Putamen (tissue), 1 donor: ENCODE measurements at regions not wholly inside any gene's neighbourhood (a gene's known extent, or its start where the extent isn't known, plus 50 kb on each side); places are given as distances from the start of the nearest gene placed in this dataset.
A peak's percentile ranks its signal among the peaks of the same experiment; 100 is the strongest.

Experiments used
- DNase-seq: peaks from one replicate; pipeline ENCODE4 v3.0.0-alpha.2; 2016; ENCODE audit warnings: low spot score

DNA sequence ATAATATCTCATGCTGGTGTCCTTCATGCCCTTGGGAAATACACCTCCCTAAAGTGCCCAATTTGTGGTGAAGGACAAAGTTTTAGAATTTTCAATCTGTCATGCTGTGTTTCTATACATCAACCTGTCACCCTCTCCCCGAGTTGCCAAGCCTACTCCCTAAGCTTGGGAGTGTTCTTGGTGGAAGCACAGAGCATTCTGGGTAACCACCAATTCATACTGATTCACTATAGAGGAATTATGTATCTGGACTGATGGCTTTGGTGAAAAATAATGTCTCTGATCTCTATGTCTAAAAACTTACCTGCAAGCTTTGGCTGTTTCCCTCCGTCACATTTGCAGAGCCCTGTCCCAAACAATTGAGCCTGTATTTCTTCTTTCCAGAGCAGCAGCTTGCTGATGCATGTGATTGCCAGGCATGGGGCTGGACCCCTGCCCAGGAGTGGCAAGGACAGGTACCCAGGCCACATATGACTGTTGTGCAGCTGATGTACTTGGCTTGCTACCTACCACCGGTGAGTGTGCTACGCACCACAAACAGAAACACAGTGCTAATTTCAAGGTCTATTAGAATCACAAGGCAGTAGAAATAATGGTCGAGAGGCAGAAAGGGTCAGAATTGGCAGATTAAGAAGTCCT is 202.8 kb upstream of the CITED2 start:
- DNase-seq = no peak

DNA sequence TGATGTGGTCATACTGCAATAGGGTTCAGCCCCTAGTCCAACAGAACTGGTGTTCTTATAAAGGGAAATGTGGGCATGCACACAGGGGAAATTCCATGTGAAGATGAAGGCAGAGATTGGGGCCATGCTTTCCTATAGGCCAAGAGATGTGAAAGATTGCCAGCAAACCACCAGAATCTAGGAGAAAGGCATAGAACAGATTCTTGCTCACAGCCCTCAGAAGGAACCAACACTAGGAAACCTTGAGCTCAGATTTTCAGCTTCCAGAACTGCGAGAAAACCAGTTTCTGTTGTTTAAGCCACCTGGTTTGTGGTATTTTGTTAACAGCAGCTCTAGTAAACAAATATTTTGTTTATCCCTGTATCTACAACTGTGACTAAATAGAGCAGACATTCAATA is 197.6 kb upstream of the CITED2 start:
- DNase-seq = no peak

DNA sequence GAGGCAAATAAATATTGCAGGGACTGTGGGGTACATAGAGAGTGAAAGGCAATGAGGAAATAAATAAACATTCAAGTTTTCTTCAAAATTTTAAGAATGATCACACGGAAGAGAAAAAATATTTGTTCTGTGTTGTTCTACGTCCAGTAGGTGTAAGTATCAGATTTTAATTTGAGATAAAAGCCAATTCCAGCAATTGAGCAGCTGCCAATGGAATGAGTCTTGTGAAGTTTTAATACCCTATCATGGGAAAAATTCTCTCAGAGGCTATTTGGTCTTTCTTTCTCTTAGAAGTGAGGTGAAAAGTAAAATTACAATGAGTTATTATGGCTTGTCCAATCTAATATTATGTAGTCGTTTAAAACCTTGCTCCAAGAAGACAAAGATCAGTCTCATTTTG is 195.7 kb upstream of the CITED2 start:
- no peak for DNase-seq

DNA sequence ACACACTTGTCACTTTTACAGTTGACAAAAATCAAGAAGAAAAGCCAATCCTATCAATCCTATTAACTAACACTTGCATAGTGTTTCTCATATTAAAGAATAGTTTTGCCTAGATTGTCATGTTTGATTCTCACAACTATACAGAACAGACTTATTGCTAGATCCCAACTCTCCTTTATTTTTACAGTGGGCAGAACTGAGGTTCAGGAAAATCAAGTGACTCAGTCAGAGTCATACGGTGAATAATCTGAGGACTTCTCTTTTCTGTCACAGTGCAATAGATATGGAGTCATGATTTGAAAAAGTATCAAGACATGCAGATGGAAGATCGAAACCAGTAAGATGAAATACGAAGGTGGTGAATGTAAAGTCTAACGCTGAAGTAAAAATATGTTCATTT is 195.1 kb upstream of the CITED2 start:
- DNase-seq = no peak

DNA sequence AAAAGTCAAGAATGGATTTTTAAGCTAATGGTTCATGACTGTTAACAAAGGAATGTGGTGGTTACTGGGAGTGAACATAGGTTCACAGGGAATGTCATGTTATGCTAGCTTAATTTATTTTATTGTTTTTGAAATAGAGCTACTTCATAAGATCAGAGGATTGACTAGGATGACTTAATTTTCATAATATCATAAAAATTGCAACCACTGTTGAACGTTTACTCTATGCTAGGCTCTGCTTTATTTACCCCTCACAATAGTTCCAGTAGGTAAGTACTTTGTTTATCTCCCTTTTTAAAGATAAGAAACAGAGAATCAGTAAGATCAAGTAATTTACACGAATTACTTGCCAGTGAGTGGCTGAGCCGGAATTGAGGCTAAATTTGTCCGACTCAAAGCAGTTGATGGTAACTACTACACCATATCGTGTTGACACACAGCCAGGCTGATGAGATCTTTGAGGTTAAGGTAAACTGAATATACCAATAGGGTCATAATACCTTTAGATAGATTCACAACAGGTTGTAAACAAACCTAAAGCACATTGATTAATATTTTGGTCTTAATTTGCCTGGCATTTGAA is 194.6 kb upstream of the CITED2 start:
- no peak for DNase-seq

DNA sequence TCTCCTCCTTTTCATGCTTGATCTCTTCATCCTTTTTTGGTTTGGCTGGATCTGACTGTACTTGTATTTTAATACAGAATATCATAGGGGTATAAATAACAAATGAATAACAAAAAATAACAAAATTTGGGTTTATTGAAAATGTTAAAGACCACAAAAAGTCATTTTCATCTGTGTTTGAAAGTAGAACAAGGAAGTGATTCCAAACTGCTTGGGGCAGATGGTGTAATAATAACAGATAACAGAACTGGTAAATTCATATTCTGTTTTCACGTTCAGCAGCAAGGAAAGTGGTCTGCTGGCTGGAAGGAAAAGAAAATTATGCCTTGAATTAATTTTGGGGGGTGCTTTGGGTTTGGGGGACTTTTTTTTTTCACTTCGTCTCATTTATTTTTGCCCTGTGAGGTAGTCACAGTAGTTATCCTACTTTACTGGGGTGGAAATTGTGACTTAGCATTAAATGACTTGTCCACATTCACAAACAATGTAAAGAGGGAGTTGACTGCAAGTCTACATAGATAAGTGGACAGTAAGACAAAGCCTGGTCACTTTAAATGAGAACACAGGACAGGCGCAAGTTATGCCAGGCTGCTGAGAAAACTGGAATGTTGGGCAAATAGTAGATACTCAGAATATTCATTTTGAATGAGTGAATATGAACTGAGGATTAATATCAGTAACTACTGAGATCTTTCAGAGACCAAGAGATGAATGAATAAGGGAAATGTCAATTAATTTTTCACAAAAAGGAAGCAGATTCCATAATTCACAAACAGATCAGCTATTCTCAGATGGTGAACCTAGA is 193.9 kb upstream of the CITED2 start:
- no peak for DNase-seq

DNA sequence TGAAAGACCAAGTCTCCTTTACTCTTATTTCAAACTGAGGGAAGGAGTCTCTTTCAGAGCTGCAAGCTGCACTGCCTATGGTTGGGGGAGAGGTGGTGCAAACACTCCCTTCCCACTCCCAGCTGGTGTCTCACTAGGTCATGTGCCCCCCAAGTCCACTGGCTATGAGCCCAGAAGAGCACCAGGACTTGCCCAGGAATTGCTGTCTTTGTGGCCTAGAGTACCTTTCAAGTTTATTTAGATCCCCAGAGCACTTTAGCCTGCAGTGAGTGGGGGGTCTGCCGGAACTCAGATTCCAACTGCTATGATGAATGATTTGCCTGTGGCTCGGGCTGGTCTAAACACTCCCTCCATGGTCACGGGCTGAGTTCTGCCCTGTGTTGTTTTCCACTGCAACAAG is 192.6 kb upstream of the CITED2 start:
- no peak for DNase-seq

DNA sequence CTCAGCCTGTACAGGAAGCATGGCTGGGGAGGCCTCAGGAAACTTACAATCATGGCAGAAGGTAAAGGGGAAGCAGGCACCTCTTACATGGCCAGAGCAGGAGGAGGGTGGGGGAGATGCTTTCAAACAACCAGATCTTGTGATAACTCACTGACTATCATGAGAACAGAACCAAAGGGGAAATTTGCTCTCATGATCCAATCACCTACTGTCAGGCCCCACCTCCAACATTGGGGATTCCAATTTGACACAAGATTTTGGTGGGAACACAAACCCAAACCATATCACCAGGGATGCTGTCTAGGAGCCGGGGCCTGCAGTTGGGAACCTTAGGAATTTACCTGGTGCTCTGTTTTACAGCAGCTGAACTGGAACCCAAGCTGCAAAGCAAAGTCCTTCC is 191.1 kb upstream of the CITED2 start:
- no peak for DNase-seq

DNA sequence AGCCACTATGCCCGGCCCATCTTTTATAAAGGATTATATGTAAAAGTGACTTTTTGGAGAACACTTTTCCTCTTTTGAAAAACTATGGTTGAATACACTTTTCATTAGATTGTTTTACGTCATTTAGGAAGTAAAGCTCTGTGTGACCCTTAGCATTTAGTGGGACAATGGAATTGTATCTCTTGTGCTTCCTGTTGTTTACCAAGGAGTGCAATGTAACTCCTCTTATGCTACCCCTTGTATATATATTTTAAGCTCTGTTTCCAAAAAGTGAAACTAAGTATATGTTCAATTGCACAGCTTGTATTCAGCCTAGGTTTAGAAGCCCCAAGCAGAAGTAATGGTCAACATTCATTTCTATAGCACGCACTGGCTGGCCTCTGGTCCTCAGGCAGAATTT is 183.1 kb upstream of the CITED2 start:
- DNase-seq = no peak

DNA sequence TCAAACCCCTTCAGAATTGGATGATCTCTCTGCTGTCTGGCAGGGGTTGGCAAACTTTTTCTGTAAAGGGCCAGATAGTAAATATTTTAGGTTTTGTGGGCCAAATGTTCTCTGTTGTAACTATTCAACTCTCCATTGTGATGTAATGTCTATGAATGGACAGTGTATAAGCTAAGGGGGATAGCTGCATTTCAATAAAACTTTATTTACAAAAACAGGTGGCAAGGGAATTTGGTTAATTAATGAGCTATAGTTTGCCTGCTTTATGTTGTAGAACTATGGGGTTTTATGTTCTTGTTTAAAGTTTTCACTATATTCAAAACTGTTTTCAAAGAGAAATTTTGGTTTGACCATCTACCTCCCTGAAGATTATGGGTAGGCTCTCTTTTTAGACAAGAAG is 182.1 kb upstream of the CITED2 start:
- no peak for DNase-seq

DNA sequence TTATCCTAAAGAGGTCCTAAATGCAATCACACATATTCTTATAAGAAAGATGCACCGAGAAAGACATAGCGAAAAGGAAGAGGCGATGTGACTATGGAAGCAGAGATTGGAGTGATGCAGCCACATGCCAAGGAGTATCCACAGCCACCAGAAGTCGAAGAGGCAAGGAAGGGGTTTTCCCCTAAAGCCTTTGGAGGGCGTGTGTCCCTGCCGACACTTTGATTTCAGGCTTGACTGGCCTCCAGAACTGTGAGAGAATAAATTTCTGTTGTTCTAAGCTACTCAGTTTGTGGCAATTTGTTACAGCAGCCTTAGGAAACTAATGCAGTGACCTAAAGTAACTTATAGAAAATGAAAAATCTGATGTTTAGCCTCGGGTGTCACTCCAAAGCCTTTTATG is 179.5 kb upstream of the CITED2 start:
- DNase-seq = no peak

DNA sequence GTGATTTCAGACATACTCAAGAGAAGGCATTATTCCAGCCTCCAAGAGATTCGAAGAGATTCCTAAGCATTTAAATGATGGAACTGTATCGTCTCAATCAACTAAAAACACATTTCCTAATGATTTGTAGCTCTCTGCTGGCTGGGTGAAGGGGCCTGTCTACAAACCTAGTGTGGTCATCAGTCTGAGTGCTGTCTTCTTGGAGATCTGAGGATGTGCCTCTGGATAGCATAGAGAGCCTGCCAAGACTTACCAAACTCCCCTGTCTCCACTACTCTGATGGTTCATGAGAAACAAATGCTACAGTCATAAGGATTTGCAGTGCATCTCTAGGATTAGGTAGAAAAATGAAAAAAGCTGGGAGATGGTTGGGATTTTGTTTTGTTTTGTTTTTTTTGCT is 176.9 kb upstream of the CITED2 start:
- no peak for DNase-seq

DNA sequence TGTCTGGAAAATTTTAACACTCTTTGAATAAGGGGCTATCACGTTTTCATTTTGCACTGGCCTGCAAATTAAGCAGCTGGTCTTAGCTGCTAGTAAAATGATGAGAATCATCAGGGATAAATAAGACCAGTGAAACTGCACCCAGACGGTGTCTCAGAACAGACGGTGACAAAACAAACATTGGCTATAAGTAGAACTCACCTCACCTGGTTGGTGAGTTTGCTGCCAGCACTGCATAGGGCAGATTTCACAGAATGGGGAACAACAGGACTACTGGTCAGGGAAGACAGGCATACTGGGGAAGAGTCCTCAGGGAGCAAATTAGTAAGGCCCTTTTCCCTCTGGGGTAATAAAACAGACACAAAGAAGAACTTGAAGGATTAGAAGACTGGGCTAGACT is 175.9 kb upstream of the CITED2 start:
- DNase-seq = no peak

DNA sequence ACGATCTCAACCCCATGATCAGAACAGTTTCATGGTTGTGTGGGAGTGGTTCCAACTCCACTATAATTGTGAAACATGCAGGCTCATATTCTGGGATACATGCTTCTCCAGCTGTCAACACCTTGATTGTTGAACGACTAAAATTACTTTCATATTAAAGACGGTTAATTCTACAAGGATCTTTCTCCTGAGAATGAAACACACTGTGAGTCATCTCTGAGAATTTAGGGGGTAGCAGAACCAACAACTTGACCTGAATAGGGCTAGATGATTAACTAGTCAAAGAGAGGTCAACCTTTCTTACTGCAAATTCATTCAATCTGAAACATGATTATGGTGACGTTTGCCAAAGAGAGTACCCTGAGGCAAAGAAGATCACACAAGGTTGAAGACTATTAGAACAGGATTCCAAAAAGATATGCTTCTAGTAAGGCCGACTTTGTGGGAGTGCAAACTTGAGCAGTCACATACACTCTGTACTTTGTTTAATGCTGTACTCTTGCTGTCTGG is 175.2 kb upstream of the CITED2 start:
- DNase-seq = no peak

DNA sequence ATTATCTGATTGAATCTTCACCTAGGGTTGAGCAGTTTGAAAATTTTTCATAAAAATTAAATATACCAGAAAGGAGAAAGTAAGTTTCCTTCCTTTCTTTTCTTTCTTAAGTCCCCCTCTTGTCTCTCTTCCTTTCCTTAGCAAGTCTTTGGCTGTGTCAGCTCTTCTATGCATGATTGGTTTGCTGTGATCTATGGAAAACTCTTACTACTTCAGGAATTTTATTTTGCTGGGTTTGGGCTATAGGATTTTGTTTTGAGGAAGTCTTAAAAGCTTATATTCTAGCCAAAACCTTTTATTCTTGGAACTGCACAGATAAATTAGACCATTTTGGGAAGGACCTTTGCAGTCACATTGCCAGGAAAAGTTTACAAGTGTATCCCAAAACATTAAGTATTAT is 173.4 kb upstream of the CITED2 start:
- no peak for DNase-seq

DNA sequence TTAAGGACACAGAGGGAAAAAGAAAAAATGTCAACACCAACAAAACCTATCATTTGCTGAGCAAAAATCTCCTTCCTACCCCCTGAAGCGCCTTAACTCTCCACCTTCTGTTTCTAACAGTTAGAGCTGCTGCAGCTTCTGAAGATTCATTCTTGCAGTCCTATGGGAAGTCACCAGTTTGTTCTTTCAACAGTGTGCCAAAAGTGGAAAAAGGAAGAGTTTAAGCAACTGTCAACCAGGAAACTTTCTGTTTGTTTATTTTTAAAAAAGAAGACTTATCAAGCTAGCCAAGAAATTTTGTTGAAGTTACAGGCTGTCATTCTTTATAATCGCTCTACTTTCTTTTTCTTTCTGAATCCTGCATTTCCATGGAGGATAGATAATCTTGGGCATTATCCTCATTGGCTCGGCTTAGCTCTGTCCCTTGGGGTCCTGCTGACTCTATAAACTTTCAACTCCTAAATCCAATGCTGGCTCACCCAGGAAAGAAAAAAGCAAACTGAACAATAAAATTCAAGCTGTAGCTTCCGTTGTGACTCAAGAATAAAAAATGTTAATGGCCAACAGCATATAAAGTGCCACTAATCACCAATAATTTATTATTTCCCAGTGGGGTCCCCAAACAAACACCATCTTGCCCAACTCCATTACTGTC is 172.8 kb upstream of the CITED2 start:
- DNase-seq = no peak

DNA sequence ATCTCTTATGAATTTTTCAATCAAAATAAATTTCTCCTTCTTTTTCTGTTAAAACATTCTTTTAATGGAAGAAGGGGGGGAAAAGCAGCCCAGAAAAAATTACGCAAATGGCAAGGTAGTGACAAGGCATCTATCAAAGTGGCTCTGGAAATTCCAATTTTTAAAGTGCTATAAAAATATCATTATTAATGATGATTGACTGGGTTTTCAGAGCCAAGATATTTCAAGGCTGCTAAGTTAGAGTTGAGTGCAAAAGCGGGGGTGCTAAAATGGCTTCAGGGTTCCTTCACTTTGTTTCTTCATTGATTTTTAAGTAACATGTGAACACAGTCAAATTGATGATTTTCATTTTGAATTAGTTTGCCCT is 171.6 kb upstream of the CITED2 start:
- peak; percentile 26 for DNase-seq

DNA sequence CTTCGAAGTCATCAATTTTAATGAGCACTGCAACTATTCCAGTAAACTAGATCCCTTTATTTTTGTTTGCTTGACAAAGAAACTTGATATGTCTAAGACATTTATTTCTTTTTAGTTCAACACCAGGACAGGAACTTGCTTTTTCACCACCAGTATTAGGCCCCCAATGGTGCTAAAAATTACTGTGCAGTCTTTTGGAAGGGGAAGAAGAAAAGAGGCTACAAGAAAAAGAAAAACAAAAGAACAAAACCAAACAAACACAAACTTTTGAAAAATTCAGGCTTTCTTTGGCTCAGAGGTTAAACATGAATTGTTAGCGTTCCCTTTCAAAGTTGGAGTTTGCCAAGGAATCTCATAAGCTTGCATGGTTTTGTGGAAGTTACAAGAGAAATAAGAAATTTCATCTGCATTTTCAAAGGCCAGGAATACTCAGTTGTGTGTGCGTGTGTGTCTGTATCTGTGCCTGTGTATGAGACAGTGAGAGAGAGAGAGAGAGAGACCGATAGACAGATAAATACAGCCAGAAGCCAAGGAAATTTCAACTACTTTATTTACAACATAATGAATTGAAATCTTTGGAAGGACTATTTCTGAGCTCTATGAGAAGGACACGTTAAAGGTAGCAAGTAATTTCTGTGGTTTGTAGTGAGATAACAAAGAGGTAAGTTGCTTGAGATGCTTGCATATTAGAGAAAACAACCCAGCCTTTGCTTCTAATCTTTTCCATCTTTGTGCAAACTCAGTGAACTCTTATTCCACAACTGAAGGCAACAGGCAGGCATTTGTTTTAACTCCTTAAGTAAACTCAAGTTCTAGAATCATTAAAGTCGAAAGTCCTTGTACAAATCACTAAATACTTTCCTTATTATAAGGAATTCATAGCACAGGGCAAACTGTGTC is 171.0 kb upstream of the CITED2 start:
- DNase-seq = no peak

DNA sequence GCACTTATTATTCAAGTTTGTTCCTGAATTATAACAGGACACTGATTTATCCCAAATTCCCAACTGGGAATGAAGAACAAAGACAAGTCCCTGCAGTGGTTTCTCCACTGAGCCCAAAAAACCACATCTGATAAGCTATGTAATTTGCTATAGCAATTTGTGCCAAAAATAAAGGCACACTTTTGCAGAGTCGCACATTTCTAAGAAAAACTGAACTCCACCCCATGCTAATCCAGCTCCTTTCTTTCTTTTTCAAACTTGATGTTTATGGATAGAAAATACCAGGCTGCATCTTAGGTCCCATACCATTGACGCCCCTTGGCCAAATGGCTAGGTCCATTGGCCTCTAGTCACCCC is 170.2 kb upstream of the CITED2 start:
- DNase-seq = no peak

DNA sequence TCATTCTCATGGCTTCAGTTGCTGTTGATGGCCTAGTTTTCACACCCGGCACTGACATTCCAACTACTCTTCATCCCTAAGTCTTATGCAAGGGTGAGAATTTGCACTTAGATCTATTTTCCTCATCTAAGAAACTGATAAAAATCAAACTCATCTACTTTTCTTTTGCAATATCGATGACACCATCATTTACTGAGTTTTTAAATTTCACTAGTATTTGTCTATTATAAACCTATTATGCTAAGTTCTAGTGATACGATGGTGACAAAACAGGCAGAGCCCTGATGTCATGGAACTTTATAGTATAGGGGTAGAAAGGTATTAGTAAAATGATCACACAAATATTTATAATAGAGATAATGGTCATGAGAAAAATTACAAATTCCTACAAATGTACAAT is 167.9 kb upstream of the CITED2 start:
- DNase-seq = no peak

DNA sequence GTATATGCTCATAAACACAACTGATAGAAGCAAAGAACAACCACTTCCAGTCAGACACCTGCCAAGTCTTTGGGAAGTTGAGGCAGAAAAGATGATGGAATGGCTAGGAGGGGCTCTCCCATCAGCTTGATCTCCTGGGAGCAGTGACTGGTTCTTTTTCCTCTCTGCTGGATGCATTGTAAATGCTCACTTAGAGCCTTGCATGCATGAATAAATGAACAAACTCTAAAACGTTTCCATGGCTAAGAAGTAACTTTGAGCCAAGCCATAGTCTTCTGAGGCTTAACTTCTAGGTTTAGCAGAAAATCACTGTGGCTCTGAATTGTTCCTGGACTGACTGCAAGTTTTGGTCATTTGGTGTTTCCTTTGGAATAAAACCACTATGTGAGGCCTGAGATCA is 166.4 kb upstream of the CITED2 start:
- DNase-seq = no peak

DNA sequence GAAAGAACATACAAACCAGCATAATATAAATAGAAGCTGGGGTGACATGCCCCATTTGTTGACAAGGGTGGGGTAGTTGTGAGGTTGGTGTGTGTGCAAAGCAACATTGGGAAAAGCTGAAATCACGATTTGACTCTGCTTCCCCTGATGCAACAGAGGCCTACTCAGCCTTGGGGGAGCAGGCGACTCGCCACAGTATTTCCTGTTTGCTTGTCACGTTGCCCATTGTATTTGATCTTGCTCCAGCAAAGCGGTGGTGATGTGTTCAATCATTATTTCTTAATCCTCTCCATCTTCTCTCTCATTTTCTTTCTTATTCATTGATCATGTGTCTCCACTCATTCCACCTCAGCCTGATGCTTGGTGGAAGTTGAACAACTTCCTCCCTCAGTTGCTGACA is 165.8 kb upstream of the CITED2 start:
- DNase-seq = no peak
